ENCODE measurements at regions not wholly inside any gene's neighbourhood (a gene's known extent, or its start where the extent isn't known, plus 50 kb on each side); places are given as distances from the start of the nearest gene placed in this dataset.

DNA sequence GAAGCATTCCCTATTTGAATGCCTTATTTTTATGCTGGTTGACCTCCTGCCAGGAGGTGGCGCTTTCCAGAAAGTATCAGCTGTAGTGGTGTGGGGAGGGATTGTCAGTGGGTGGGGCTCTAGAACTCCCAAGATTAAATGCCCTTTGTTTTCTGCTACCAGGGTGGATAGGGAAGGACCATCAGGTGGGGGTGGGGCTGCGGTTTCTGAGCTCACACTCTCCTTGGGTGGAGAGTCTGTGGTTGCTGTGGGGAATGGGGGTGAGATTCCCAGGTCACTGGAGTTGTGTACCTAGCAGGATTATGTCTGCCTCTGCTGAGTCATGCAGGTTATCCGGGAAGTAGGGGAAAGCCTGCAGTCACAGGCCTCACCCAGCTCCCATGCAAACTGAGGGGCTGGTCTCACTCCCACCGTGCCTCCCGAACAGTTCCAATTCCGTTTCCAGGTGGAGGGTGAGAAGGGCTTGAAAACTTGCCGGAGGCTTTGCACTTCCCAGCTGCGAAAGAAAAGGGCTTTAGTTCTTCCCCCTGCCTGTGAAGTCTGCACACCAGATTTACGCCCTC lies 68.3 kb downstream of the ALG10B start:
- no peaks in the 10 kb centered on the region for H3K36me3 ChIP-seq
- no peaks in the 10 kb centered on the region for H3K4me1 ChIP-seq
- H3K4me3 ChIP-seq = no peak overlapping the region
- TF ChIP-seq POLR2AphosphoS5 (IDR thresholded peaks at IDR 0.05) = no peak
- no peak for TF ChIP-seq CTCF (IDR thresholded peaks at IDR 0.05 in 8 of 11, conservative IDR thresholded peaks at IDR 0.05 in 3 of 11)
- no peak for TF ChIP-seq POLR2A (IDR thresholded peaks at IDR 0.05)
- H3K27me3 ChIP-seq (replicated peaks in 1 of 7) = no peaks in the 10 kb centered on the region
- no peak for DNase-seq
- H3K9me3 ChIP-seq = peaks cover 0 to 21% (median 10%) of the 10 kb centered on the region in 8 donors
- WGBS, 5 donors = 90 to 95% (median 92%) methylated on average over 9 of the region's 9 CpGs
- intact Hi-C loops (cut with DNase I; ENCODE audit: low total_unique reads) = no loop called here
- no peak overlapping the region for H3K27ac ChIP-seq

- no peak overlapping the region for H3K4me3 ChIP-seq
- no peaks in the 10 kb centered on the region for H3K27me3 ChIP-seq (replicated peaks in 1 of 7)
- DNase-seq = no peak
- intact Hi-C loops (cut with DNase I; ENCODE audit: low total_unique reads) = no loop called here
- no peaks in the 10 kb centered on the region for H3K4me1 ChIP-seq
- no peaks in the 10 kb centered on the region for H3K36me3 ChIP-seq
- no peak for TF ChIP-seq POLR2AphosphoS5 (IDR thresholded peaks at IDR 0.05)
- no peak for TF ChIP-seq POLR2A (IDR thresholded peaks at IDR 0.05)
- no peak for TF ChIP-seq CTCF (IDR thresholded peaks at IDR 0.05 in 8 of 11, conservative IDR thresholded peaks at IDR 0.05 in 3 of 11)
- H3K27ac ChIP-seq = no peak overlapping the region
- peaks cover 0 to 21% (median 9%) of the 10 kb centered on the region in 8 donors for H3K9me3 ChIP-seq
- WGBS, 5 donors = 72 to 100% (median 87%) methylated on average over 1 of the region's 1 CpG
Measured at GRCh38 chr12:38385486-38385885, 68.9 kb downstream of the ALG10B start.

DNA sequence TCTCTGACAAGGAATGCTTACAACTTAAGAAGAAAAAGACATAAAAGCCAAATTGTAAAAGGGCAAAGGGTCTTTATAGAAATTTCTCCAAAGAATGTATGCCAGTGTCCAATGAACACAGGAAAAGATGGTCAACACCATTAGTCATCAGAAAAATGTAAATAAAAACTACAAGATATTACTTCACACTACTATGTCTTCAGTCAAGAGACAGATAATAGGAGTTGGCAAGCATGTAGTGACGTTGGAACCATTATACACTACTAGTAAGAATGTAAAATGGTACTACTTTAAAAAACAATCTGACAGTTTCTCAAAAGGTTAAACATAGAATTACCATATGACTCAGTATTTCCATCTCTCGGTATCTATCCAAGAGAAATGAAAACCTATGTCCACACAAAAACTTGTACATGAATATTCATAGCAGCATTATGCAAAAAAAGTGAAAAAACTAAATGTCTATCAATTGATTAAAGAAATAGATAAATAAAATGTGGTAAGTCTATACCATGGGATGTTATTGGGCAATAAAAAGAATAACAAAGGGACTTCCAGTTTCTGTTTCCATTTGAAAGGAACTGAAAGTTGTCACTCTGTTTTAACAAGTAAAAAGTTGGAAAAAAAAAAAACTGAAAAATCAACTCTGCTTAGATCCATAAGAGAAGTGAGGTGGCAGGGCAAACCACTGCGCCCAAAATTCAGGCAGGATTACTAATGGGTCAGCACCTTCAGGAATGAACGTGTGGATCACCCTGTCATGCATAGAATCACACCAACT lies 69.8 kb downstream of the ALG10B start:
- DNase-seq = no peak
- Histone ChIP-seq H3K9me3 (peaks cover 0 to 21% (median 6%) of the 10 kb centered on the region in 8 donors), H3K4me1 (no peaks in the 10 kb centered on the region), H3K27me3 (replicated peaks in 1 of 7) (no peaks in the 10 kb centered on the region), H3K4me3 (no peak overlapping the region), H3K27ac (peak overlapping the region in 1 of 8 donors; percentile 34), H3K36me3 (no peaks in the 10 kb centered on the region)
- TF ChIP-seq POLR2AphosphoS5 (IDR thresholded peaks at IDR 0.05) = no peak
- no peak for TF ChIP-seq CTCF (IDR thresholded peaks at IDR 0.05 in 8 of 11, conservative IDR thresholded peaks at IDR 0.05 in 3 of 11)
- no peak for TF ChIP-seq POLR2A (IDR thresholded peaks at IDR 0.05)
- WGBS, 5 donors = 62 to 81% (median 69%) methylated on average over 4 of the region's 4 CpGs
- intact Hi-C loops (cut with DNase I; ENCODE audit: low total_unique reads) = no loop called here

- Histone ChIP-seq H3K4me3 (no peak overlapping the region), H3K4me1 (no peaks in the 10 kb centered on the region), H3K27ac (no peak overlapping the region), H3K9me3 (peaks cover 0 to 11% (median 0%) of the 10 kb centered on the region in 8 donors), H3K36me3 (no peaks in the 10 kb centered on the region), H3K27me3 (replicated peaks in 1 of 7) (no peaks in the 10 kb centered on the region)
- TF ChIP-seq POLR2AphosphoS5 (IDR thresholded peaks at IDR 0.05) = no peak
- intact Hi-C loops (cut with DNase I; ENCODE audit: low total_unique reads) = no loop called here
- DNase-seq = no peak
Measured at GRCh38 chr12:38389614-38390013, 73.0 kb downstream of the ALG10B start.
